K562 (cell line): ENCODE measurements at regions not wholly inside any gene's neighbourhood (a gene's known extent, or its start where the extent isn't known, plus 50 kb on each side); places are given as distances from the start of the nearest gene placed in this dataset.

Experiments
- BRF1 ChIP-seq: IDR thresholded peaks from 3 replicates; pipeline ENCODE4 v1.6.1; 2011; ENCODE audit warnings: borderline replicate concordance, mild to moderate bottlenecking; ENCODE audit not compliant: insufficient read length; ENCODE audit errors: extremely low read depth
- CBFB ChIP-seq: sonication (generic); formaldehyde crosslinking; IDR thresholded peaks from 2 replicates; pipeline ENCODE4 v1.4.0; 2020; ENCODE audit warnings: mild to moderate bottlenecking, missing genetic modification reagents
- CEBPG ChIP-seq, 3 experiments: fragments of 200-800 bp in 1 of 3; sonication (Bioruptor generic) in 1 of 3; sonication (generic) in 1 of 3; formaldehyde crosslinking in 1 of 3; IDR thresholded peaks in 2 of 3; conservative IDR thresholded peaks in 1 of 3; 2 replicates each; pipeline versions ENCODE4 v1.6.1 to v1.8.0; 2016 to 2022; ENCODE audit warnings: missing compliant biosample characterization in 2 of 3, missing genetic modification characterization in 2 of 3, mild to moderate bottlenecking in 1 of 3, missing genetic modification reagents in 1 of 3
- EP400 ChIP-seq: fragments of 450-650 bp; IDR thresholded peaks from 2 replicates; pipeline ENCODE4 v1.6.1; 2017; ENCODE audit warnings: antibody characterized with exemption, mild to moderate bottlenecking, moderate library complexity
- HNRNPLL ChIP-seq: fragments of 200-400 bp; formaldehyde crosslinking; IDR thresholded peaks from 2 replicates; pipeline ENCODE4 v1.6.1; 2017; ENCODE audit warnings: low read length, low read depth, mild to moderate bottlenecking; ENCODE audit not compliant: poor library complexity, severe bottlenecking
- HNRNPUL1 ChIP-seq: fragments of 200-400 bp; formaldehyde crosslinking; IDR thresholded peaks from 2 replicates; pipeline ENCODE4 v1.6.1; 2017; ENCODE audit warnings: low read length
- KAT8 ChIP-seq: fragments of 450-650 bp; IDR thresholded peaks from 2 replicates; pipeline ENCODE4 v1.6.1; 2016; ENCODE audit warnings: low read depth, mild to moderate bottlenecking
- MAFG ChIP-seq: fragments of 450-650 bp; conservative IDR thresholded peaks from 2 replicates; pipeline ENCODE4 v1.6.1; 2016; ENCODE audit warnings: missing genetic modification characterization, missing compliant biosample characterization
- MYC ChIP-seq, 2 experiments: fragments of 250-450 bp in 1 of 2; sonication (Bioruptor Pico) in 1 of 2; IDR thresholded peaks; 2 replicates each; pipeline versions ENCODE4 v1.5.1 to v1.6.1; 2012 to 2021; ENCODE audit warnings: low read depth in 2 of 2, borderline replicate concordance in 1 of 2, improper control_type of control experiment in 1 of 2, low read length in 1 of 2, mild to moderate bottlenecking in 1 of 2, moderate library complexity in 1 of 2
- PHF20 ChIP-seq: fragments of 450-650 bp; IDR thresholded peaks from 2 replicates; pipeline ENCODE4 v1.6.1; 2018; ENCODE audit not compliant: partially characterized antibody
- SMAD1 ChIP-seq: fragments of 150-350 bp; IDR thresholded peaks from 2 replicates; pipeline ENCODE4 v1.6.1; 2014; ENCODE audit warnings: low read length, low read depth; ENCODE audit not compliant: partially characterized antibody
- SPI1 ChIP-seq: IDR thresholded peaks from 2 replicates; pipeline ENCODE4 v1.6.1; 2011; ENCODE audit warnings: low read depth, low read length, control low read depth, borderline replicate concordance
- TAF7 ChIP-seq: fragments of 450-650 bp; IDR thresholded peaks from 2 replicates; pipeline ENCODE4 v1.6.1; 2016; ENCODE audit warnings: missing genetic modification characterization, missing compliant biosample characterization
- TAL1 ChIP-seq: fragments of 450-650 bp; IDR thresholded peaks from 2 replicates; pipeline ENCODE4 v1.6.1; 2016; ENCODE audit warnings: mild to moderate bottlenecking
- XRCC3 ChIP-seq: fragments of 450-650 bp; IDR thresholded peaks from 2 replicates; pipeline ENCODE4 v1.6.1; 2017; ENCODE audit warnings: mild to moderate bottlenecking, moderate library complexity
- ZNF134 ChIP-seq: fragments of 250-450 bp; sonication (Bioruptor Pico); conservative IDR thresholded peaks from 2 replicates; pipeline ENCODE4 v1.4.0; 2020
- ZNF274 ChIP-seq: IDR thresholded peaks from 2 replicates; pipeline ENCODE4 v1.6.1; 2011; ENCODE audit warnings: low read depth, mild to moderate bottlenecking, low read length, moderate library complexity, borderline replicate concordance
- ZNF561 ChIP-seq: fragments of 450-650 bp; formaldehyde crosslinking; conservative IDR thresholded peaks from 2 replicates; pipeline ENCODE4 v1.4.0; 2020; ENCODE audit warnings: mild to moderate bottlenecking, moderate library complexity
- ZNF699 ChIP-seq: fragments of 250-450 bp; sonication (Bioruptor Pico); IDR thresholded peaks from 2 replicates; pipeline ENCODE4 v1.8.0; 2021; ENCODE audit warnings: mild to moderate bottlenecking, moderate library complexity; ENCODE audit not compliant: insufficient replicate concordance
- TF ChIP-seq, protein P1 (sequence below): fragments of 450-650 bp; IDR thresholded peaks from 2 replicates; pipeline ENCODE4 v1.6.1; 2016; ENCODE audit warnings: antibody characterized with exemption
- TF ChIP-seq, protein P2 (sequence below): fragments of 450-650 bp; formaldehyde crosslinking; IDR thresholded peaks from 2 replicates; pipeline ENCODE4 v1.4.0; 2022; ENCODE audit warnings: missing genetic modification characterization
- TF ChIP-seq, protein P3 (sequence below): sonication (generic); formaldehyde crosslinking; IDR thresholded peaks from 2 replicates; pipeline ENCODE4 v1.8.0; 2022; ENCODE audit warnings: missing genetic modification reagents, mild to moderate bottlenecking, borderline replicate concordance
- TF ChIP-seq, protein P4 (sequence below), 2 experiments: fragments of 450-650 bp in 1 of 2; sonication (generic) in 1 of 2; formaldehyde crosslinking in 1 of 2; IDR thresholded peaks in 1 of 2; conservative IDR thresholded peaks in 1 of 2; 2 replicates each; pipeline versions ENCODE4 v1.6.1 to v1.8.1; 2016 to 2023; ENCODE audit warnings: mild to moderate bottlenecking in 2 of 2, moderate library complexity in 2 of 2, inconsistent platforms in 1 of 2, missing genetic modification reagents in 1 of 2

DNA sequence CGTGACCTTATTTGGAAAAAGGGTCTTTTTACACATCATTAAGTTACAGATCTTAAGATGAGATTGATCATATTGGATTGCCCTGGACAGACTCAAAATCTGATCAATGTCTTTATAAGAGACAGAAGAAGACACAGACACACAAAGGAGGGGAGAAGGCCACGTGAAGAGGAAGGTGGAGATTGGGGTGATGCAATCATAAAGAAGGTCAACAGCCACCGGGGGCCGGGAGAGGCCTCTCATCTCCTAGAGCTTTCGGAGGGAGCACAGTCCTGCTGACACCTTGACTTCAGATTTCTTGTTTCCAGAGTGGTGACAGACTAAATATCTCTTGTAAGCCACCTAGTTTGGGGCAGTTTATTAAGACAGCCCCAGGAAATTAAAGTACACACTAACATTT is 204.6 kb upstream of the CSF3R start (continued):
- TF ChIP-seq, protein P1, sequence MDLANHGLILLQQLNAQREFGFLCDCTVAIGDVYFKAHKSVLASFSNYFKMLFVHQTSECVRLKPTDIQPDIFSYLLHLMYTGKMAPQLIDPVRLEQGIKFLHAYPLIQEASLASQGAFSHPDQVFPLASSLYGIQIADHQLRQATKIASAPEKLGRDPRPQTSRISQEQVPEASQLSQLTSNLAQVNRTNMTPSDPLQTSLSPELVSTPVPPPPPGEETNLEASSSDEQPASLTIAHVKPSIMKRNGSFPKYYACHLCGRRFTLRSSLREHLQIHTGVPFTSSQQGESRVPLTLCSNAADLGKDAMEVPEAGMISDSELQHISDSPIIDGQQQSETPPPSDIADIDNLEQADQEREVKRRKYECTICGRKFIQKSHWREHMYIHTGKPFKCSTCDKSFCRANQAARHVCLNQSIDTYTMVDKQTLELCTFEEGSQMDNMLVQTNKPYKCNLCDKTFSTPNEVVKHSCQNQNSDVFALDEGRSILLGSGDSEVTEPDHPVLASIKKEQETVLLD = no peak
- no peak for TF ChIP-seq ZNF274
- no peak for TF ChIP-seq TAL1
- TF ChIP-seq PHF20 = no peak
- TF ChIP-seq MAFG (tag) = no peak
- TF ChIP-seq ZNF699 (CRISPR knock-in tag) = no peak
- TF ChIP-seq SMAD1 = no peak
- TF ChIP-seq ZNF561 = no peak
- TF ChIP-seq XRCC3 = no peak
- TF ChIP-seq CEBPG (CRISPR knock-in tag; IDR thresholded peaks at IDR 0.05) = 0 out of 2 replicates have a peak, but pooled peaks have one; percentile 22
- TF ChIP-seq CEBPG (tag; conservative IDR thresholded peaks at IDR 0.05 in 1 of 2, IDR thresholded peaks at IDR 0.05 in 1 of 2) = peak; percentile 55 to 62
- TF ChIP-seq TAF7 (tag) = no peak
- no peak for TF ChIP-seq SPI1
- TF ChIP-seq, protein P2, sequence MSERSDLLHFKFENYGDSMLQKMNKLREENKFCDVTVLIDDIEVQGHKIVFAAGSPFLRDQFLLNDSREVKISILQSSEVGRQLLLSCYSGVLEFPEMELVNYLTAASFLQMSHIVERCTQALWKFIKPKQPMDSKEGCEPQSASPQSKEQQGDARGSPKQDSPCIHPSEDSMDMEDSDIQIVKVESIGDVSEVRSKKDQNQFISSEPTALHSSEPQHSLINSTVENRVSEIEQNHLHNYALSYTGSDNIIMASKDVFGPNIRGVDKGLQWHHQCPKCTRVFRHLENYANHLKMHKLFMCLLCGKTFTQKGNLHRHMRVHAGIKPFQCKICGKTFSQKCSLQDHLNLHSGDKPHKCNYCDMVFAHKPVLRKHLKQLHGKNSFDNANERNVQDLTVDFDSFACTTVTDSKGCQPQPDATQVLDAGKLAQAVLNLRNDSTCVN = no peak
- TF ChIP-seq, protein P3, sequence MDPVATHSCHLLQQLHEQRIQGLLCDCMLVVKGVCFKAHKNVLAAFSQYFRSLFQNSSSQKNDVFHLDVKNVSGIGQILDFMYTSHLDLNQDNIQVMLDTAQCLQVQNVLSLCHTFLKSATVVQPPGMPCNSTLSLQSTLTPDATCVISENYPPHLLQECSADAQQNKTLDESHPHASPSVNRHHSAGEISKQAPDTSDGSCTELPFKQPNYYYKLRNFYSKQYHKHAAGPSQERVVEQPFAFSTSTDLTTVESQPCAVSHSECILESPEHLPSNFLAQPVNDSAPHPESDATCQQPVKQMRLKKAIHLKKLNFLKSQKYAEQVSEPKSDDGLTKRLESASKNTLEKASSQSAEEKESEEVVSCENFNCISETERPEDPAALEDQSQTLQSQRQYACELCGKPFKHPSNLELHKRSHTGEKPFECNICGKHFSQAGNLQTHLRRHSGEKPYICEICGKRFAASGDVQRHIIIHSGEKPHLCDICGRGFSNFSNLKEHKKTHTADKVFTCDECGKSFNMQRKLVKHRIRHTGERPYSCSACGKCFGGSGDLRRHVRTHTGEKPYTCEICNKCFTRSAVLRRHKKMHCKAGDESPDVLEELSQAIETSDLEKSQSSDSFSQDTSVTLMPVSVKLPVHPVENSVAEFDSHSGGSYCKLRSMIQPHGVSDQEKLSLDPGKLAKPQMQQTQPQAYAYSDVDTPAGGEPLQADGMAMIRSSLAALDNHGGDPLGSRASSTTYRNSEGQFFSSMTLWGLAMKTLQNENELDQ (CRISPR knock-in tag) = no peak
- TF ChIP-seq HNRNPUL1 = no peak
- no peak for TF ChIP-seq ZNF134 (CRISPR knock-in tag)
- no peak for TF ChIP-seq BRF1
- peak; percentile 45; the same call in 1 of the 2 replicates for TF ChIP-seq MYC (IDR thresholded peaks at IDR 0.05; ENCODE audit: low read depth, low read length)
- TF ChIP-seq MYC (CRISPR knock-in tag; IDR thresholded peaks at IDR 0.05; ENCODE audit: borderline replicate concordance, low read depth) = no peak
- TF ChIP-seq, protein P4, sequence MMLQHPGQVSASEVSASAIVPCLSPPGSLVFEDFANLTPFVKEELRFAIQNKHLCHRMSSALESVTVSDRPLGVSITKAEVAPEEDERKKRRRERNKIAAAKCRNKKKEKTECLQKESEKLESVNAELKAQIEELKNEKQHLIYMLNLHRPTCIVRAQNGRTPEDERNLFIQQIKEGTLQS (IDR thresholded peaks at IDR 0.05) = peak; percentile 79
- TF ChIP-seq, protein P4 (CRISPR knock-in tag; conservative IDR thresholded peaks at IDR 0.05) = no peak
- TF ChIP-seq KAT8 = no peak
- no peak for TF ChIP-seq CBFB (CRISPR knock-in tag)
- TF ChIP-seq EP400 = 0 out of 2 replicates have a peak, but pooled peaks have one; percentile 27
- TF ChIP-seq HNRNPLL = no peak
